ENCODE measurements at regions not wholly inside any gene's neighbourhood (a gene's known extent, or its start where the extent isn't known, plus 50 kb on each side); places are given as distances from the start of the nearest gene placed in this dataset.

DNA sequence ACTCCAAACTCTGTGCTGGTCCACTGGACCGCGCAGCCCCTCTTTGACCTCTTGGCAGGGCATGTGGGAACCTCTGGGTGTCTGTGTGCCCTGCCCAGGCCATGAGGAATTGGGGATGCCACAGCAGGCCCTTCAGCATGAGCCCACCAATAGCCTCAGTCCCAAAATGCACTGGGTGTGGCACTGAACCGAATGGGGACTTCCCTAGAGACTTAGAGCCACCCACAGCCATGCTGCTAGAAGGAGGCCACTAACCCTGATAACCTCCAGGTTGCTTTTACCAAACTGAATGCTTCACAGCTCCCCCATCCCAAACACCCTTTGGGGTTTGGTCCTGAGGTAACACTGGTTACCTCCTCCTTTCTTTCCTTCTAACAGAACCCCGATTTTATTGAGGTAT lies 302.7 kb downstream of the PIK3R1 start:
- Histone ChIP-seq H3K36me3 (no peaks in the 10 kb centered on the region), H3K4me3 (no peak overlapping the region), H3K4me1 (no peaks in the 10 kb centered on the region), H3K9me3 (no peaks in the 10 kb centered on the region), H3K27ac (no peak overlapping the region), H3K27me3 (no peaks in the 10 kb centered on the region)
- intact Hi-C loops (cut with DNase I), result no loop called here
- DNase-seq, result peak in 1 of 4 donors; percentile 35
- TF ChIP-seq, protein P1, sequence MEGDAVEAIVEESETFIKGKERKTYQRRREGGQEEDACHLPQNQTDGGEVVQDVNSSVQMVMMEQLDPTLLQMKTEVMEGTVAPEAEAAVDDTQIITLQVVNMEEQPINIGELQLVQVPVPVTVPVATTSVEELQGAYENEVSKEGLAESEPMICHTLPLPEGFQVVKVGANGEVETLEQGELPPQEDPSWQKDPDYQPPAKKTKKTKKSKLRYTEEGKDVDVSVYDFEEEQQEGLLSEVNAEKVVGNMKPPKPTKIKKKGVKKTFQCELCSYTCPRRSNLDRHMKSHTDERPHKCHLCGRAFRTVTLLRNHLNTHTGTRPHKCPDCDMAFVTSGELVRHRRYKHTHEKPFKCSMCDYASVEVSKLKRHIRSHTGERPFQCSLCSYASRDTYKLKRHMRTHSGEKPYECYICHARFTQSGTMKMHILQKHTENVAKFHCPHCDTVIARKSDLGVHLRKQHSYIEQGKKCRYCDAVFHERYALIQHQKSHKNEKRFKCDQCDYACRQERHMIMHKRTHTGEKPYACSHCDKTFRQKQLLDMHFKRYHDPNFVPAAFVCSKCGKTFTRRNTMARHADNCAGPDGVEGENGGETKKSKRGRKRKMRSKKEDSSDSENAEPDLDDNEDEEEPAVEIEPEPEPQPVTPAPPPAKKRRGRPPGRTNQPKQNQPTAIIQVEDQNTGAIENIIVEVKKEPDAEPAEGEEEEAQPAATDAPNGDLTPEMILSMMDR (IDR thresholded peaks at IDR 0.05), result no peak
- no peak for ATAC-seq

DNA sequence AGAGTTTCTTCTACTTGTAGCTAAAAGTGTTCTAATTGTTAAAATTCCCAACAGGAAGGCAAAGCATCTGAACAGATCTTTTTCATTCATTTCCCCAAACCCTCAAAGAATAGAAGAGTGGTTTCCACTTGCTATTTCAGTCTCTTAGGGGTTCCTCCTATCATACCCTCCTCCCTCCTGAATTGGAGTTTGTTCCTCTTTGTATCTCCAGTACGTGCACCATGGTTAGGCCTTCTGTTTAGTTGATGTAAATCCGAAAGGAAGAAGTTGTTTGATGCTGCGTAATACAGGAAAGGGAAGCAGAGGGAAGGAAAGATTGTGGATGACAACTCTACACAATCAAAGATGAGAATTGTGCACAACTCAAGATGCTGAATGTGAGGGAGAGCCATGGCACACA lies 303.6 kb downstream of the PIK3R1 start:
- Histone ChIP-seq H3K36me3 (no peaks in the 10 kb centered on the region), H3K9me3 (no peaks in the 10 kb centered on the region), H3K27ac (no peak overlapping the region), H3K4me3 (no peak overlapping the region), H3K4me1 (no peaks in the 10 kb centered on the region), H3K27me3 (no peaks in the 10 kb centered on the region)
- DNase-seq (no peak), ATAC-seq (peak; percentile 43)
- TF ChIP-seq, protein P1 (IDR thresholded peaks at IDR 0.05), result no peak
- intact Hi-C loops (cut with DNase I), result no loop called here

DNA sequence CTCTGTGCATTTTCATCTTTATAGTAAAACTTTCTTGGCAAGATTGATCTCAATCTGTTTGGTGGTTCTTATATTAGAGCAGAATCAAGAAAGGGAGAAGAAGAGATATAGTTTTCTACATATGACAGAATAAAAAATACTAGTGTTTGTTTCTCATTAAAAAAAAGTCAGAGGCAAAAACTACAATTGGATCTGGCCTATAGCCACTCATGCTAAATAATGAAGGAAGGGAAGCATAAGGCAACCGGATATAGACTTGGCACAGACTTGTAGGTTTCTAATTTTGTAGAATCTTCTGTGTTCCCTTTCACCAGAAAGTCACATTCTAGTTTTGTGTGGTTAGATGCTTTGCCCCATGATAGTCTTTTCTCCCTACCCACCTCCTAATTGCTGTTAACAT lies 306.2 kb downstream of the PIK3R1 start:
- ATAC-seq (no peak), DNase-seq (peak in 1 of 4 donors; percentile 18)
- Histone ChIP-seq H3K4me1 (no peaks in the 10 kb centered on the region), H3K27me3 (no peaks in the 10 kb centered on the region), H3K27ac (no peak overlapping the region), H3K4me3 (no peak overlapping the region), H3K9me3 (no peaks in the 10 kb centered on the region), H3K36me3 (no peaks in the 10 kb centered on the region)
- TF ChIP-seq, protein P1 (IDR thresholded peaks at IDR 0.05), result no peak
- intact Hi-C loops (cut with DNase I), result no loop called here

DNA sequence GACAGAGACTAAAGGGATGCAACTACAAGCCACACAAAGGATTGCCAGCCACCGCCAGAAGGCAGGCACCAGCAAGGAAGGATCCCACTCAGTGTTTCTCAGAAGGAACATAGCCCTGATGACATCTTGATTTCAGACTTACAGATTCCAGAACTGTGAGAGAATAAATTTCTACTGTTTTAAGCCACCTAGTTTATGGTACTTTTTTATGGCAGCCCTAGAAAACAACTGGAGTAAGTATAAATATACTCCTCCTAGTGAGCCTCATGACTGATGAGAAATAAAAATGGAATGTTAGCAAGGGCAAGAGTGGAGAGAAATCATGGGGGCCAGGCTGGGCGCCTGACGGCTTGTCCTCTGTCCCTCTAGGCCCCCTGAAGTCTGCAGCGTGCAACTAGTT lies 307.3 kb downstream of the PIK3R1 start:
- no peak overlapping the region for H3K4me3 ChIP-seq
- H3K4me1 ChIP-seq, result no peaks in the 10 kb centered on the region
- no peaks in the 10 kb centered on the region for H3K36me3 ChIP-seq
- no peak for DNase-seq
- TF ChIP-seq, protein P1 (IDR thresholded peaks at IDR 0.05), result no peak
- H3K27me3 ChIP-seq, result no peaks in the 10 kb centered on the region
- H3K9me3 ChIP-seq, result peaks cover 0 to under 1% of the 10 kb centered on the region in 2 donors
- ATAC-seq, result no peak
- H3K27ac ChIP-seq, result no peak overlapping the region
- intact Hi-C loops (cut with DNase I), result no loop called here

DNA sequence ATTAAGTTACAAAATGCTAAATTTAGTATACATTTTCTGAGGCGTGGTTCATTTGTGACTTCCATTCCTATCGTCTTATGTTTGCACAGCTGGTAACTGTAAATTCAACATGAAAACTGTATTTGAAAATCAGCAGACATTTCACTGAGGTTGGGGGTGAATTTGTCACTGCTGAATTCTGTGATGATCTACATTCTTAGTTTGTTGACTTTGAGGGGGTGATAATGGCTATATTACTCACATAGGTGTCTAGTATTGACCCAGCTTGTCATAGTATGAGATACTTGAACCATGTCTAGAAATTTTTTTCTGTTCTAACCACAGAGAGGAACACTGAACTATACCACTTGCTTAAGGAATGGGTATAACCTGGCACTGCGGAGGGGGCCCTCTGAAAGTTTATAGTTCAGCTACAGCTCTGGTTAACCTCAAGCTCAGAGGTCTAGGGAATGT lies 313.3 kb downstream of the PIK3R1 start:
- DNase-seq, result no peak
- intact Hi-C loops (cut with DNase I), result no loop called here
- H3K4me1 ChIP-seq, result no peaks in the 10 kb centered on the region
- peak overlapping the region in 1 of 2 donors; percentile 23 for H3K27ac ChIP-seq
- no peaks in the 10 kb centered on the region for H3K36me3 ChIP-seq
- H3K9me3 ChIP-seq, result peaks cover 0 to 6% of the 10 kb centered on the region in 2 donors
- no peak overlapping the region for H3K4me3 ChIP-seq
- no peaks in the 10 kb centered on the region for H3K27me3 ChIP-seq
- TF ChIP-seq, protein P1 (IDR thresholded peaks at IDR 0.05), result no peak
- no peak for ATAC-seq
